ENCODE measurements at regions not wholly inside any gene's neighbourhood (a gene's known extent, or its start where the extent isn't known, plus 50 kb on each side); places are given as distances from the start of the nearest gene placed in this dataset.
"Not testable (repeated sequence)": the region's sequence is repeated elsewhere in the genome, so short reads cannot be mapped to it uniquely, and the experiment has no call there.

- FAIRE-seq: no peak
Measured at GRCh38 chr9:101893661-101894646, 155.5 kb upstream of the GRIN3A start.

GRCh38 chr9:101881508-101881907 lies 143.1 kb upstream of the GRIN3A start:
- no peak for DNase-seq (ENCODE audit: low spot score)
- no peak for FAIRE-seq

More at GRCh38 chr9:101893661-101894646, 155.5 kb upstream of the GRIN3A start:
- no peak for DNase-seq (ENCODE audit: low spot score)

- FAIRE-seq: no peak
Measured at GRCh38 chr9:101880846-101881245, 142.4 kb upstream of the GRIN3A start.

GRCh38 chr9:101878734-101879133 lies 140.3 kb upstream of the GRIN3A start:
- DNase-seq (ENCODE audit: low spot score) (no peak), FAIRE-seq (no peak)

More at GRCh38 chr9:101880846-101881245, 142.4 kb upstream of the GRIN3A start:
- DNase-seq (ENCODE audit: low spot score): no peak

GRCh38 chr9:101877439-101877838 lies 139.0 kb upstream of the GRIN3A start:
- no peak for DNase-seq (ENCODE audit: low spot score)
- no peak for FAIRE-seq

- FAIRE-seq (no peak), DNase-seq (ENCODE audit: low spot score) (no peak)
Measured at GRCh38 chr9:101861472-101861871, 123.0 kb upstream of the GRIN3A start.

- FAIRE-seq: no peak
Measured at GRCh38 chr9:101860920-101861319, 122.5 kb upstream of the GRIN3A start.

GRCh38 chr9:101859620-101860019 lies 121.2 kb upstream of the GRIN3A start:
- no peak for FAIRE-seq
- no peak for DNase-seq (ENCODE audit: low spot score)

More at GRCh38 chr9:101860920-101861319, 122.5 kb upstream of the GRIN3A start:
- no peak for DNase-seq (ENCODE audit: low spot score)

GRCh38 chr9:101858026-101858425 lies 119.6 kb upstream of the GRIN3A start:
- FAIRE-seq (no peak), DNase-seq (ENCODE audit: low spot score) (no peak)

- no peak for DNase-seq (ENCODE audit: low spot score)
- FAIRE-seq: no peak
Measured at GRCh38 chr9:101849102-101849707, 110.8 kb upstream of the GRIN3A start.

- no peak for FAIRE-seq
- peak; percentile 32 for DNase-seq (ENCODE audit: low spot score)
Measured at GRCh38 chr9:101848485-101848919, 110.1 kb upstream of the GRIN3A start.

GRCh38 chr9:101846161-101846560 lies 107.7 kb upstream of the GRIN3A start:
- DNase-seq (ENCODE audit: low spot score) (no peak), FAIRE-seq (no peak)

- peak; percentile 5 for FAIRE-seq
- no peak for DNase-seq (ENCODE audit: low spot score)
Measured at GRCh38 chr9:101840694-101841188, 102.3 kb upstream of the GRIN3A start.

- not testable (repeated sequence) for DNase-seq (ENCODE audit: low spot score); FAIRE-seq
Measured at GRCh38 chr9:101838988-101839387, 100.5 kb upstream of the GRIN3A start.

- DNase-seq (ENCODE audit: low spot score) (no peak), FAIRE-seq (no peak)
Measured at GRCh38 chr9:101836021-101836420, 97.6 kb upstream of the GRIN3A start.

GRCh38 chr9:101832486-101832885 lies 94.0 kb upstream of the GRIN3A start:
- FAIRE-seq (no peak), DNase-seq (ENCODE audit: low spot score) (no peak)

GRCh38 chr9:101821450-101821849 lies 83.0 kb upstream of the GRIN3A start:
- not testable (repeated sequence) for FAIRE-seq; DNase-seq (ENCODE audit: low spot score)

- not testable (repeated sequence) for FAIRE-seq; DNase-seq (ENCODE audit: low spot score)
Measured at GRCh38 chr9:101820983-101821382, 82.5 kb upstream of the GRIN3A start.

GRCh38 chr9:101814064-101814463 lies 75.6 kb upstream of the GRIN3A start:
- FAIRE-seq (no peak), DNase-seq (ENCODE audit: low spot score) (no peak)

- FAIRE-seq; DNase-seq (ENCODE audit: low spot score): not testable (repeated sequence)
Measured at GRCh38 chr9:101807879-101808278, 69.4 kb upstream of the GRIN3A start.

GRCh38 chr9:101796044-101796443 lies 57.6 kb upstream of the GRIN3A start:
- DNase-seq (ENCODE audit: low spot score) (no peak), FAIRE-seq (no peak)

GRCh38 chr9:101795147-101795546 lies 56.7 kb upstream of the GRIN3A start:
- DNase-seq (ENCODE audit: low spot score) (no peak), FAIRE-seq (no peak)

Measured in urothelium cell line (cell line).